ENCODE measurements at regions not wholly inside any gene's neighbourhood (a gene's known extent, or its start where the extent isn't known, plus 50 kb on each side); places are given as distances from the start of the nearest gene placed in this dataset.

DNA sequence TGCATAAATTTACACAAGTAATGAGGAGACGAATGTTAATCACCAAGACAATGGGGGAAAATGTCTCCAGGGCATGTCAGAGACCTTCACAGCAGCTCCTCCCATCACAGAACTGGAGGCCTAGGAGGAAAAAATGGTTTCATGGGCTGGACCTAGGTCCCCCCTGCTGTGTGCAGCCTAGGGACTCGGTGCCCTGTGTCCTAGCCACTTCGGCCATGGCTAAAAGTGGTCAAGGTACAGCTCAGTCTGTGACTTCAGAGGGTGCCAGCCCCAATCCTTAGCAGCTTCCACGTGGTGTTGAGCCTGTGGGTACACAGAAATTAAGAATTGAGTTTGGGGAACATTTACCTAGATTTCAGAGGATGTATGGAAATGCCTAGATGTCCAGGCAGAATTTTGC is 152.2 kb upstream of the KCNJ3 start:
- TF ChIP-seq, protein P1, sequence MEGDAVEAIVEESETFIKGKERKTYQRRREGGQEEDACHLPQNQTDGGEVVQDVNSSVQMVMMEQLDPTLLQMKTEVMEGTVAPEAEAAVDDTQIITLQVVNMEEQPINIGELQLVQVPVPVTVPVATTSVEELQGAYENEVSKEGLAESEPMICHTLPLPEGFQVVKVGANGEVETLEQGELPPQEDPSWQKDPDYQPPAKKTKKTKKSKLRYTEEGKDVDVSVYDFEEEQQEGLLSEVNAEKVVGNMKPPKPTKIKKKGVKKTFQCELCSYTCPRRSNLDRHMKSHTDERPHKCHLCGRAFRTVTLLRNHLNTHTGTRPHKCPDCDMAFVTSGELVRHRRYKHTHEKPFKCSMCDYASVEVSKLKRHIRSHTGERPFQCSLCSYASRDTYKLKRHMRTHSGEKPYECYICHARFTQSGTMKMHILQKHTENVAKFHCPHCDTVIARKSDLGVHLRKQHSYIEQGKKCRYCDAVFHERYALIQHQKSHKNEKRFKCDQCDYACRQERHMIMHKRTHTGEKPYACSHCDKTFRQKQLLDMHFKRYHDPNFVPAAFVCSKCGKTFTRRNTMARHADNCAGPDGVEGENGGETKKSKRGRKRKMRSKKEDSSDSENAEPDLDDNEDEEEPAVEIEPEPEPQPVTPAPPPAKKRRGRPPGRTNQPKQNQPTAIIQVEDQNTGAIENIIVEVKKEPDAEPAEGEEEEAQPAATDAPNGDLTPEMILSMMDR (conservative IDR thresholded peaks at IDR 0.05; ENCODE audit: low read depth in 2 of 2) = no peak
- TF ChIP-seq EZH2 (IDR thresholded peaks at IDR 0.05; ENCODE audit: low read depth, unreplicated experiment) (no peak), POLR2AphosphoS5 (IDR thresholded peaks at IDR 0.05; ENCODE audit: low read depth) (no peak), ZNF114 (CRISPR knock-in tag; IDR thresholded peaks at IDR 0.05) (no peak), EZH2phosphoT487 (IDR thresholded peaks at IDR 0.05; ENCODE audit: unreplicated experiment) (no peak), ZNF331 (CRISPR knock-in tag; IDR thresholded peaks at IDR 0.05; ENCODE audit: low read depth) (no peak), CREB1 (CRISPR knock-in tag; IDR thresholded peaks at IDR 0.05; ENCODE audit: low read depth) (no peak), JUNB (IDR thresholded peaks at IDR 0.05; ENCODE audit: unreplicated experiment) (no peak), STAT1 (IDR thresholded peaks at IDR 0.05; ENCODE audit: unreplicated experiment) (no peak)
- TF ChIP-seq, protein P2, sequence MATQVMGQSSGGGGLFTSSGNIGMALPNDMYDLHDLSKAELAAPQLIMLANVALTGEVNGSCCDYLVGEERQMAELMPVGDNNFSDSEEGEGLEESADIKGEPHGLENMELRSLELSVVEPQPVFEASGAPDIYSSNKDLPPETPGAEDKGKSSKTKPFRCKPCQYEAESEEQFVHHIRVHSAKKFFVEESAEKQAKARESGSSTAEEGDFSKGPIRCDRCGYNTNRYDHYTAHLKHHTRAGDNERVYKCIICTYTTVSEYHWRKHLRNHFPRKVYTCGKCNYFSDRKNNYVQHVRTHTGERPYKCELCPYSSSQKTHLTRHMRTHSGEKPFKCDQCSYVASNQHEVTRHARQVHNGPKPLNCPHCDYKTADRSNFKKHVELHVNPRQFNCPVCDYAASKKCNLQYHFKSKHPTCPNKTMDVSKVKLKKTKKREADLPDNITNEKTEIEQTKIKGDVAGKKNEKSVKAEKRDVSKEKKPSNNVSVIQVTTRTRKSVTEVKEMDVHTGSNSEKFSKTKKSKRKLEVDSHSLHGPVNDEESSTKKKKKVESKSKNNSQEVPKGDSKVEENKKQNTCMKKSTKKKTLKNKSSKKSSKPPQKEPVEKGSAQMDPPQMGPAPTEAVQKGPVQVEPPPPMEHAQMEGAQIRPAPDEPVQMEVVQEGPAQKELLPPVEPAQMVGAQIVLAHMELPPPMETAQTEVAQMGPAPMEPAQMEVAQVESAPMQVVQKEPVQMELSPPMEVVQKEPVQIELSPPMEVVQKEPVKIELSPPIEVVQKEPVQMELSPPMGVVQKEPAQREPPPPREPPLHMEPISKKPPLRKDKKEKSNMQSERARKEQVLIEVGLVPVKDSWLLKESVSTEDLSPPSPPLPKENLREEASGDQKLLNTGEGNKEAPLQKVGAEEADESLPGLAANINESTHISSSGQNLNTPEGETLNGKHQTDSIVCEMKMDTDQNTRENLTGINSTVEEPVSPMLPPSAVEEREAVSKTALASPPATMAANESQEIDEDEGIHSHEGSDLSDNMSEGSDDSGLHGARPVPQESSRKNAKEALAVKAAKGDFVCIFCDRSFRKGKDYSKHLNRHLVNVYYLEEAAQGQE (IDR thresholded peaks at IDR 0.05; ENCODE audit: unreplicated experiment) = no peak
- TF ChIP-seq, protein P3, sequence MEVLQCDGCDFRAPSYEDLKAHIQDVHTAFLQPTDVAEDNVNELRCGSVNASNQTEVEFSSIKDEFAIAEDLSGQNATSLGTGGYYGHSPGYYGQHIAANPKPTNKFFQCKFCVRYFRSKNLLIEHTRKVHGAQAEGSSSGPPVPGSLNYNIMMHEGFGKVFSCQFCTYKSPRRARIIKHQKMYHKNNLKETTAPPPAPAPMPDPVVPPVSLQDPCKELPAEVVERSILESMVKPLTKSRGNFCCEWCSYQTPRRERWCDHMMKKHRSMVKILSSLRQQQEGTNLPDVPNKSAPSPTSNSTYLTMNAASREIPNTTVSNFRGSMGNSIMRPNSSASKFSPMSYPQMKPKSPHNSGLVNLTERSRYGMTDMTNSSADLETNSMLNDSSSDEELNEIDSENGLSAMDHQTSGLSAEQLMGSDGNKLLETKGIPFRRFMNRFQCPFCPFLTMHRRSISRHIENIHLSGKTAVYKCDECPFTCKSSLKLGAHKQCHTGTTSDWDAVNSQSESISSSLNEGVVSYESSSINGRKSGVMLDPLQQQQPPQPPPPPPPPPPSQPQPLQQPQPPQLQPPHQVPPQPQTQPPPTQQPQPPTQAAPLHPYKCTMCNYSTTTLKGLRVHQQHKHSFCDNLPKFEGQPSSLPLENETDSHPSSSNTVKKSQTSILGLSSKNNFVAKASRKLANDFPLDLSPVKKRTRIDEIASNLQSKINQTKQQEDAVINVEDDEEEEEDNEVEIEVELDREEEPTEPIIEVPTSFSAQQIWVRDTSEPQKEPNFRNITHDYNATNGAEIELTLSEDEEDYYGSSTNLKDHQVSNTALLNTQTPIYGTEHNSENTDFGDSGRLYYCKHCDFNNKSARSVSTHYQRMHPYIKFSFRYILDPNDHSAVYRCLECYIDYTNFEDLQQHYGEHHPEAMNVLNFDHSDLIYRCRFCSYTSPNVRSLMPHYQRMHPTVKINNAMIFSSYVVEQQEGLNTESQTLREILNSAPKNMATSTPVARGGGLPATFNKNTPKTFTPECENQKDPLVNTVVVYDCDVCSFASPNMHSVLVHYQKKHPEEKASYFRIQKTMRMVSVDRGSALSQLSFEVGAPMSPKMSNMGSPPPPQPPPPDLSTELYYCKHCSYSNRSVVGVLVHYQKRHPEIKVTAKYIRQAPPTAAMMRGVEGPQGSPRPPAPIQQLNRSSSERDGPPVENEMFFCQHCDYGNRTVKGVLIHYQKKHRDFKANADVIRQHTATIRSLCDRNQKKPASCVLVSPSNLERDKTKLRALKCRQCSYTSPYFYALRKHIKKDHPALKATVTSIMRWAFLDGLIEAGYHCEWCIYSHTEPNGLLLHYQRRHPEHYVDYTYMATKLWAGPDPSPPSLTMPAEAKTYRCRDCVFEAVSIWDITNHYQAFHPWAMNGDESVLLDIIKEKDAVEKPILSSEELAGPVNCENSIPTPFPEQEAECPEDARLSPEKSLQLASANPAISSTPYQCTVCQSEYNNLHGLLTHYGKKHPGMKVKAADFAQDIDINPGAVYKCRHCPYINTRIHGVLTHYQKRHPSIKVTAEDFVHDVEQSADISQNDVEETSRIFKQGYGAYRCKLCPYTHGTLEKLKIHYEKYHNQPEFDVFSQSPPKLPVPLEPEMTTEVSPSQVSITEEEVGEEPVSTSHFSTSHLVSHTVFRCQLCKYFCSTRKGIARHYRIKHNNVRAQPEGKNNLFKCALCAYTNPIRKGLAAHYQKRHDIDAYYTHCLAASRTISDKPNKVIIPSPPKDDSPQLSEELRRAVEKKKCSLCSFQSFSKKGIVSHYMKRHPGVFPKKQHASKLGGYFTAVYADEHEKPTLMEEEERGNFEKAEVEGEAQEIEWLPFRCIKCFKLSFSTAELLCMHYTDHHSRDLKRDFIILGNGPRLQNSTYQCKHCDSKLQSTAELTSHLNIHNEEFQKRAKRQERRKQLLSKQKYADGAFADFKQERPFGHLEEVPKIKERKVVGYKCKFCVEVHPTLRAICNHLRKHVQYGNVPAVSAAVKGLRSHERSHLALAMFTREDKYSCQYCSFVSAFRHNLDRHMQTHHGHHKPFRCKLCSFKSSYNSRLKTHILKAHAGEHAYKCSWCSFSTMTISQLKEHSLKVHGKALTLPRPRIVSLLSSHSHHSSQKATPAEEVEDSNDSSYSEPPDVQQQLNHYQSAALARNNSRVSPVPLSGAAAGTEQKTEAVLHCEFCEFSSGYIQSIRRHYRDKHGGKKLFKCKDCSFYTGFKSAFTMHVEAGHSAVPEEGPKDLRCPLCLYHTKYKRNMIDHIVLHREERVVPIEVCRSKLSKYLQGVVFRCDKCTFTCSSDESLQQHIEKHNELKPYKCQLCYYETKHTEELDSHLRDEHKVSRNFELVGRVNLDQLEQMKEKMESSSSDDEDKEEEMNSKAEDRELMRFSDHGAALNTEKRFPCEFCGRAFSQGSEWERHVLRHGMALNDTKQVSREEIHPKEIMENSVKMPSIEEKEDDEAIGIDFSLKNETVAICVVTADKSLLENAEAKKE (CRISPR knock-in tag; IDR thresholded peaks at IDR 0.05) = no peak
